ENCODE measurements at regions not wholly inside any gene's neighbourhood (a gene's known extent, or its start where the extent isn't known, plus 50 kb on each side); places are given as distances from the start of the nearest gene placed in this dataset.

- H3K36me3 Mint-ChIP-seq (ENCODE audit: low read depth), result no peaks in the 10 kb centered on the region
- no peaks in the 10 kb centered on the region for H3K4me1 Mint-ChIP-seq (ENCODE audit: low read depth)
- no peaks in the 10 kb centered on the region for H3K9me3 Mint-ChIP-seq
- H3K27ac Mint-ChIP-seq, result peak overlapping the region; percentile 20
- no peak overlapping the region for H3K4me3 Mint-ChIP-seq
- DNase-seq, result no peak
- no peaks in the 10 kb centered on the region for H3K27me3 Mint-ChIP-seq
These were observed 193.2 kb upstream of the TNRC6C start for GRCh38 chr17:77765292-77765691.

GRCh38 chr17:77767148-77767547 is 191.4 kb upstream of the TNRC6C start:
- H3K4me1 Mint-ChIP-seq (ENCODE audit: low read depth), result peaks cover under 1% of the 10 kb centered on the region
- H3K9me3 Mint-ChIP-seq, result no peaks in the 10 kb centered on the region
- H3K36me3 Mint-ChIP-seq (ENCODE audit: low read depth), result no peaks in the 10 kb centered on the region
- H3K4me3 Mint-ChIP-seq, result no peak overlapping the region
- no peaks in the 10 kb centered on the region for H3K27me3 Mint-ChIP-seq
- no peak overlapping the region for H3K27ac Mint-ChIP-seq
- no peak for DNase-seq

DNA sequence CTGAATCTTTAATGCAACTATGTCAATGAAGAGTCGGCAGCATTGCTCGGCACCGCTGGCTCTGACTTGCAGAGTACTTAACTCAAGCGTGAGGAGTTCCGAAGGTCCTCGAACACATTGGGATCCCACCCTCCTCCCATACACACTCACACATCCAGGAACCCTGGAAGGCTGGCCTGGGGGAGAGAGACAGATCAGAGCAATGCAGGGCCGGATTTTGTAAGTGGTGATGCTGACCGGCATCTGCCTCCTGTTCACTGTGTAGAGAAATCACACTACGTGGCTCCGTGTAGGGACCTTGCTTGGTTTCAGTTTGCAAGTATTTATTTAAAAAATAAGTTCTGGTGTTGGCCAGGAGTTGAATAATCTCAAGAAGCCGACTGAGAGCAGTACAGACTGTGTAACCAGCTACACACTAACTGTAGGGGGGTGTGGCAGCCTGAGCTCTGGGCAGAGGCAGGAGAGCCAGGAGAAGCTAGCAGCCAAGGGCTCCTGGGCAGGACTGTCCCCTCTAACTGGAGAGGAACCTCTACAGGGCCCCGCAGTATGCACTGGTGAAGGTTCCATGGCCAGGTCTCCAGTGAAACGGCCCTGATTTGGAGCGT is 190.2 kb upstream of the TNRC6C start:
- no peak overlapping the region for H3K27ac Mint-ChIP-seq
- no peaks in the 10 kb centered on the region for H3K27me3 Mint-ChIP-seq
- DNase-seq, result no peak

DNA sequence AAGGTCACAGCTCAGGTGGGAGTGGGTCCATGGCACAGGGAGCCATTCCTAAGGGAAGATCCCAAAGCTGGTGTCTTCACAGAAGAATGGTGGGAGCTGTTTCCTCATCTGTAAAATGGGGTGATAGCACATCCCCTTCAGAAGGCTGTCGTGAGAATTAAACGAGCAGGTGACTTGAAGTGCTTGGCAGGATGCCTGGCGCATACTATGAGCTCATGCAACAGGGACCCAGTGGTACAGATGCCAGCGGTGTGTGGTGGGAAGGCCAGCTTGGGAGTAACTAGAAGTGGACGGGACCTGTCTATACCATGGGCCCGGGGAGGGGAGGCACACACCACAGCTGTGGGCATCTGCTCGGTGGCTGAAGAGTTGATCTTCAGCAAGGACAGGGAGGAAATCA is 189.3 kb upstream of the TNRC6C start:
- Mint-ChIP-seq H3K4me1 (ENCODE audit: low read depth) (peaks cover 12% of the 10 kb centered on the region), H3K27me3 (no peaks in the 10 kb centered on the region), H3K9me3 (no peaks in the 10 kb centered on the region), H3K36me3 (ENCODE audit: low read depth) (no peaks in the 10 kb centered on the region), H3K27ac (no peak overlapping the region), H3K4me3 (no peak overlapping the region)
- DNase-seq, result no peak

More for the DNA sequence above, 190.2 kb upstream of the TNRC6C start:
- Mint-ChIP-seq H3K9me3 (no peaks in the 10 kb centered on the region), H3K4me3 (no peak overlapping the region), H3K36me3 (ENCODE audit: low read depth) (no peaks in the 10 kb centered on the region), H3K4me1 (ENCODE audit: low read depth) (peaks cover 12% of the 10 kb centered on the region)

DNA sequence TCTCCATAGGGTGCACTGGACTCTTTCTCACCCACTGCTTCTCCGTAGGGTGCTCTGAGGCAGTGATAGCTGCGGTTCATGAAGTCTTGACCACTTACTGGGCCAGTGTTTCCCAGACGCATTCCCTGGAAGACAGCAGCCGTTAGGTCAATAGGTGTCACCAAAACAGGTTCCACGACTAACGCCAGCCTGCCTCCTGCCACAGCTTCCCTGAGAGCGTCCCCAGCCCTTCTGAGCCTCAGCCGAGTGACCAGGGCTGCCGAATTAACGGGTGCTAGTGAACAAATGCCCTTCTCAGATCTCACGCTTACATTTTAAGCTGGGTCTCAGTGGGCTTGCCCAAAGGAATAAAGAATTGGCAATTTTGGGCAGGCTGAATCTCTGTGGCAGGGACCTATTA is 188.7 kb upstream of the TNRC6C start:
- no peak overlapping the region for H3K4me3 Mint-ChIP-seq
- peaks cover 12% of the 10 kb centered on the region for H3K4me1 Mint-ChIP-seq (ENCODE audit: low read depth)
- H3K36me3 Mint-ChIP-seq (ENCODE audit: low read depth), result no peaks in the 10 kb centered on the region
- DNase-seq, result no peak
- no peaks in the 10 kb centered on the region for H3K9me3 Mint-ChIP-seq
- H3K27ac Mint-ChIP-seq, result no peak overlapping the region
- H3K27me3 Mint-ChIP-seq, result no peaks in the 10 kb centered on the region

GRCh38 chr17:77770331-77771105 is 188.0 kb upstream of the TNRC6C start:
- H3K27ac Mint-ChIP-seq, result no peak overlapping the region
- peaks cover 12% of the 10 kb centered on the region for H3K4me1 Mint-ChIP-seq (ENCODE audit: low read depth)
- H3K27me3 Mint-ChIP-seq, result no peaks in the 10 kb centered on the region
- no peaks in the 10 kb centered on the region for H3K9me3 Mint-ChIP-seq
- H3K4me3 Mint-ChIP-seq, result no peak overlapping the region
- no peaks in the 10 kb centered on the region for H3K36me3 Mint-ChIP-seq (ENCODE audit: low read depth)
- no peak for DNase-seq

DNA sequence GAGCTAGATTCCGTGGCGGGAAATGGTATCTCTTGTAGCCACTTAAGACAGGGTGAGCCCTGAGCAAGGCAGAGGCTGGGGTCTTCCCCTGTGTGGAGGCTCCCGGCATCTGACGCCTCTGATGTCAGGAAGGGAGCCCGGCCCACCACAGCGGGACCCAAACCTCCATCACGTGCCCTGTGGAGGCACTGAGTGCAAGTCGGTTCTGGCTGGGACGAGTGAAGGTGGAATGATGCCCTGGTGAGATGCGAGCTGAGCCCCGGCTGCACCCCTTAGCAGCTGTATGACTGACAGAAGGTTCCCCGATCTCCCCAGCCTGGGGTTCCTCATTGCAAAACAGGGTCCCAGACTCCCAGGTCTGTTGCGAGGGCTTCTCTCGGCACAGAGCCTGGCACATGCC is 187.4 kb upstream of the TNRC6C start:
- Mint-ChIP-seq H3K36me3 (ENCODE audit: low read depth) (no peaks in the 10 kb centered on the region), H3K27ac (no peak overlapping the region), H3K4me3 (no peak overlapping the region), H3K9me3 (no peaks in the 10 kb centered on the region), H3K4me1 (ENCODE audit: low read depth) (peaks cover 12% of the 10 kb centered on the region), H3K27me3 (no peaks in the 10 kb centered on the region)
- no peak for DNase-seq

DNA sequence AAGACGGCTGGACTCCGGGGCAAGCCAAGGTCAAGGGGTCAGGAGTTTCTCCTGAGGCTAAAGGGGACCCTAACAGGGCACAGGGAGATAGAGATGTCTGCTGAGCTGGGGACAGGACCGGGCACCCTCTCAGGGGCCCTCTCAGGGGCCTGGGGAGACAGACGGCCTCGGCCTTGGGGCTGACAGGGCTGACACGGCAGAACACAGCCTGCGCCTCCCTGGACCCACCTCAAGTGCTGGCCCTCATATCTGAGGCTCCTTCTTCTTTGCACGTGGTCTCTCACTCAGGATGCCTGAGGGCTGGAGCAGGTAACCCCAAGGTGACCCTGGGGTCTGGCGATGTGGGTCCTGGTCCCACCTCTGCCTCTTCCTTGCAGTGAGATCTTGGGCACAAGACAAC is 186.9 kb upstream of the TNRC6C start:
- Mint-ChIP-seq H3K36me3 (ENCODE audit: low read depth) (no peaks in the 10 kb centered on the region), H3K9me3 (no peaks in the 10 kb centered on the region), H3K27me3 (no peaks in the 10 kb centered on the region), H3K4me1 (ENCODE audit: low read depth) (peaks cover 12% of the 10 kb centered on the region), H3K4me3 (no peak overlapping the region), H3K27ac (no peak overlapping the region)
- no peak for DNase-seq

DNA sequence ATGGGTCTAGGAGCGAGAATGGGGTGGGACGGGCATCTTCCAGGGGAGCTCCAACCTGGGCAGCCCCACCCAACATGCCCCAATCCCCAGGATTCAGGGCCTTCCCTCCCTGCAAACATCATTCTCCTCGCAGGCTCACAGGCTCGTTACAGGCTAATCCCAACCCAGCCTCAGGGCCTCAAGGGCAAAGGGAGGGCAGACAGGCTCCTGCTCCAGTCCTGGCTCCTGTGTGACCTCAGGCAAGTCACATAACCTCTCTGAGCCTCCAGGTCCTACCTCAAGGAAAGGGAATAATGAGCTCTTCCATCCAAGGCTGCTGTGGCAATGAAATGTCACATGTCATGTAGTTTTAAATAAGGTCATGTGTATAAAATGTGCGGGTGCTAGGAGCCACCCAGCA is 186.5 kb upstream of the TNRC6C start:
- H3K4me3 Mint-ChIP-seq, result no peak overlapping the region
- peaks cover 12% of the 10 kb centered on the region for H3K4me1 Mint-ChIP-seq (ENCODE audit: low read depth)
- no peak for DNase-seq
- H3K9me3 Mint-ChIP-seq, result no peaks in the 10 kb centered on the region
- H3K36me3 Mint-ChIP-seq (ENCODE audit: low read depth), result no peaks in the 10 kb centered on the region
- H3K27me3 Mint-ChIP-seq, result no peaks in the 10 kb centered on the region
- H3K27ac Mint-ChIP-seq, result no peak overlapping the region

GRCh38 chr17:77772461-77772897 is 186.0 kb upstream of the TNRC6C start:
- DNase-seq, result peak; percentile 75
- Mint-ChIP-seq H3K9me3 (no peaks in the 10 kb centered on the region), H3K36me3 (ENCODE audit: low read depth) (no peaks in the 10 kb centered on the region), H3K4me1 (ENCODE audit: low read depth) (peaks cover 12% of the 10 kb centered on the region), H3K27me3 (no peaks in the 10 kb centered on the region), H3K4me3 (no peak overlapping the region), H3K27ac (no peak overlapping the region)

DNA sequence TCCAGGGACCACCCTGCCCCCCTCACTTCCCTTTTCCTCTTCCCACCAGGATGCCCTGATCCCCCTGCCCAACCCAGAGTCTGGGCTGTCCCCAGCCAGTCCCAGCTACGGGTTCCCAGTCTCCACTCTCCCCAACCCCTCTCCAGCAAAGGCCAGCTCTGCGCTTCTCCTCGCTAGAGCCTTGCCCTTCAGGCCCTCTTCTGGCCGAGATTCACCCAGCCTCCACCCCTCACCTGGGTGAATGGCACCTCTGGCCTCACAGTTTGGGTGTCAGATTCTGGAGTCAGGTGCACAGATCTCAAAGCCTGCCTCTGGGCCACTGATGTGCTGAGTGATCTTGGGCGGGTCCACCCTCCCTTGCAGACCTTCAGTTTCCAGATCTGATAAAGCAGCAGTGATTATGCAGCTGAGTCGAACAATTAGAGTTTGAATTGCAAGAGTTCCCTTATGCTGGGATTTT is 185.6 kb upstream of the TNRC6C start:
- Mint-ChIP-seq H3K36me3 (ENCODE audit: low read depth) (no peaks in the 10 kb centered on the region), H3K4me3 (no peak overlapping the region), H3K27me3 (no peaks in the 10 kb centered on the region), H3K4me1 (ENCODE audit: low read depth) (peaks cover 12% of the 10 kb centered on the region), H3K9me3 (no peaks in the 10 kb centered on the region), H3K27ac (no peak overlapping the region)
- no peak for DNase-seq

GRCh38 chr17:77774182-77774581 is 184.3 kb upstream of the TNRC6C start:
- H3K4me1 Mint-ChIP-seq (ENCODE audit: low read depth), result peaks cover 12% of the 10 kb centered on the region
- H3K9me3 Mint-ChIP-seq, result no peaks in the 10 kb centered on the region
- H3K27ac Mint-ChIP-seq, result no peak overlapping the region

GRCh38 chr17:77778636-77779489 is 179.6 kb upstream of the TNRC6C start:
- Mint-ChIP-seq H3K27me3 (no peaks in the 10 kb centered on the region), H3K36me3 (ENCODE audit: low read depth) (no peaks in the 10 kb centered on the region), H3K4me3 (no peak overlapping the region), H3K9me3 (no peaks in the 10 kb centered on the region), H3K27ac (no peak overlapping the region), H3K4me1 (ENCODE audit: low read depth) (peaks cover 8% of the 10 kb centered on the region)
- no peak for DNase-seq

More at GRCh38 chr17:77774182-77774581, 184.3 kb upstream of the TNRC6C start:
- H3K36me3 Mint-ChIP-seq (ENCODE audit: low read depth), result no peaks in the 10 kb centered on the region
- H3K27me3 Mint-ChIP-seq, result no peaks in the 10 kb centered on the region
- DNase-seq, result no peak
- H3K4me3 Mint-ChIP-seq, result no peak overlapping the region

DNA sequence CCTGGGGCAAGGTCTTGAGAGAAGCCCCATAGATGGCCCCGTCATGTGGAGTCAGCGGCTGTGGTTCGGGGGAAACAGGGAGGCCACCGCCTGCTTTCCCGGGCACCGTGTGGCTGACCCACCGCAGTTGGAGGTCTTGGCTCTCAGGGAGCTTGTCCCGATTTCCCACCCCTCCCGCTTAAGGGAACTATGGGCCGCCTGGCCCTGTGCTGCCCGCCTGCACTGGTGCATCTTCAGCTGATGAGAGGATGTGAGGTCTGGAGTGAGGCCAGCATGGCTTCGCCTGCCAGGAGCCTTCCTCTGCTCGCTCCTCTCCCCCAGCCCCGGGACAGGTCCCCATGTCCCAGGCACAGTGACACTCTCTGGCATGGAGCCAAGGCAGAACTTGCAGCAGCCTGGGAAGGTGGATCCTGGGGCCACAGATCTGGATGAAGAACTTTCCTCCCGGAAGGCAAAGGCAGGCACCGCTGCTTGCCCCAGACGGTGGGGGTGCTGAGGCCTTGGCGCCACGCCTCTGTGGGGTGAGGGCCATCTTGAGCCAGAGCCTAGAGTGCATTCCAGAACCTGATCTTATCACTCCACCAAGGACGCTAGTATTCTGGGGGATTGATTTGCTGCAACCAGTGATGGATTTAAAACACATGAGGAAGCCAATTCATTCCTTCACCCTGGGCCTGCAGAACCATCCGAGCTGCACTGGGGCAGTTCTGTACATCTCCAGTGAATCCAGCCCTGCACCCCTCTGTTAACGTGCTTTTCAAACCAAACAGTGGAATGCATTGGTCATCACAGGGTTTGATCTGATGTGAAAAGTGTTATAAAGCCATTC is 178.6 kb upstream of the TNRC6C start:
- Mint-ChIP-seq H3K4me3 (no peak overlapping the region), H3K9me3 (no peaks in the 10 kb centered on the region), H3K36me3 (ENCODE audit: low read depth) (no peaks in the 10 kb centered on the region), H3K27me3 (no peaks in the 10 kb centered on the region), H3K27ac (no peak overlapping the region), H3K4me1 (ENCODE audit: low read depth) (peaks cover 18% of the 10 kb centered on the region)
- DNase-seq, result no peak

Data from activated T-cell treated with anti-CD3 and anti-CD28 coated beads, Interleukin-2, amount 50 U/mL, for 24 hours (primary cell).